GM13977 (cell line): ENCODE measurements at regions not wholly inside any gene's neighbourhood (a gene's known extent, or its start where the extent isn't known, plus 50 kb on each side); places are given as distances from the start of the nearest gene placed in this dataset.

ENCODE experiments used
- DNase-seq: peaks from one replicate; pipeline ENCODE4 v3.0.0; 2012; ENCODE audit warnings: low spot score
- in situ Hi-C: fragments of 300-500 bp; cut with MboI; formaldehyde crosslinking; loops from one replicate; pipeline ENCODE4 v1.12.0; 2022; ENCODE audit warnings: low sequenced_read_pairs, low pct_unique_long_range_greater_than_20kb, mixed read lengths, inconsistent platforms; ENCODE audit not compliant: unreplicated experiment
- TF ChIP-seq, protein P1 (sequence below): IDR thresholded peaks from 2 replicates; pipeline ENCODE4 v1.5.1; 2012; ENCODE audit warnings: mild to moderate bottlenecking, control low read depth; ENCODE audit not compliant: insufficient read depth; ENCODE audit errors: extremely low read depth, missing control alignments

DNA sequence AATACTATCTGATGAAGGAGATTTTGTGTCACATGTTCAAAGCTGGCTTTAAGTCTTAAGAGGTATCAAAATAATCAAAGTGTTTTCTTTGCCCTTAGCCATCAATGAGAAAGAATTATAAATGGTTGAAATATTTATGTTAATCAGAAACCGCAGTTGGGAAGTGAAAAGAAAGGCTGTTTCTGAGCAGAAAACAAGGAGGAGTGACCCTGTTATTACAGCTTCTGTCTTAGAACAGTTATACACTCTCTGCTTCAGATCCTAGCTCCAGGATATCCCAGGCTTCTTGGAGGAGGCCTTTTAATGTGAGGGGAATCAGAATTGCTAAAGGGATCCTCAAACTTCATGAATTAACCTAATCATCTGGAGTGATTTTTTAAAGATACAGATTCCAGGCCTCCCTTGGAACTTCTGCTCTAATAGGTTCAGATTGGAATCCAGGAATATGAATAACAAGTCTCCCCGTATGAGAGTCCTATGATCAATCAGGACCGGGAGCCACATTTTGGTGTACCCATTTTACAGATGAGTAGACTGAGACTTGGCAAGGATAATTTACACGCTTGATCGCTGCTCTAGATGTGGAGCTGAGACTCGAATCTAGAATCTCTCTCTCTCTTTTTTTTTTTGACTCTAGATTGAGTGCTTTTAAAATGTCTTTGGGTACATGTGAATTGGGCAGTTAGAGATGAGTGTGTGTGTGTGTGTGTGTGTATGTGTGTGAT lies 50.8 kb upstream of the JAG1 start:
- TF ChIP-seq, protein P1, sequence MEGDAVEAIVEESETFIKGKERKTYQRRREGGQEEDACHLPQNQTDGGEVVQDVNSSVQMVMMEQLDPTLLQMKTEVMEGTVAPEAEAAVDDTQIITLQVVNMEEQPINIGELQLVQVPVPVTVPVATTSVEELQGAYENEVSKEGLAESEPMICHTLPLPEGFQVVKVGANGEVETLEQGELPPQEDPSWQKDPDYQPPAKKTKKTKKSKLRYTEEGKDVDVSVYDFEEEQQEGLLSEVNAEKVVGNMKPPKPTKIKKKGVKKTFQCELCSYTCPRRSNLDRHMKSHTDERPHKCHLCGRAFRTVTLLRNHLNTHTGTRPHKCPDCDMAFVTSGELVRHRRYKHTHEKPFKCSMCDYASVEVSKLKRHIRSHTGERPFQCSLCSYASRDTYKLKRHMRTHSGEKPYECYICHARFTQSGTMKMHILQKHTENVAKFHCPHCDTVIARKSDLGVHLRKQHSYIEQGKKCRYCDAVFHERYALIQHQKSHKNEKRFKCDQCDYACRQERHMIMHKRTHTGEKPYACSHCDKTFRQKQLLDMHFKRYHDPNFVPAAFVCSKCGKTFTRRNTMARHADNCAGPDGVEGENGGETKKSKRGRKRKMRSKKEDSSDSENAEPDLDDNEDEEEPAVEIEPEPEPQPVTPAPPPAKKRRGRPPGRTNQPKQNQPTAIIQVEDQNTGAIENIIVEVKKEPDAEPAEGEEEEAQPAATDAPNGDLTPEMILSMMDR = no peak
- in situ Hi-C loops = no loop called here

DNA sequence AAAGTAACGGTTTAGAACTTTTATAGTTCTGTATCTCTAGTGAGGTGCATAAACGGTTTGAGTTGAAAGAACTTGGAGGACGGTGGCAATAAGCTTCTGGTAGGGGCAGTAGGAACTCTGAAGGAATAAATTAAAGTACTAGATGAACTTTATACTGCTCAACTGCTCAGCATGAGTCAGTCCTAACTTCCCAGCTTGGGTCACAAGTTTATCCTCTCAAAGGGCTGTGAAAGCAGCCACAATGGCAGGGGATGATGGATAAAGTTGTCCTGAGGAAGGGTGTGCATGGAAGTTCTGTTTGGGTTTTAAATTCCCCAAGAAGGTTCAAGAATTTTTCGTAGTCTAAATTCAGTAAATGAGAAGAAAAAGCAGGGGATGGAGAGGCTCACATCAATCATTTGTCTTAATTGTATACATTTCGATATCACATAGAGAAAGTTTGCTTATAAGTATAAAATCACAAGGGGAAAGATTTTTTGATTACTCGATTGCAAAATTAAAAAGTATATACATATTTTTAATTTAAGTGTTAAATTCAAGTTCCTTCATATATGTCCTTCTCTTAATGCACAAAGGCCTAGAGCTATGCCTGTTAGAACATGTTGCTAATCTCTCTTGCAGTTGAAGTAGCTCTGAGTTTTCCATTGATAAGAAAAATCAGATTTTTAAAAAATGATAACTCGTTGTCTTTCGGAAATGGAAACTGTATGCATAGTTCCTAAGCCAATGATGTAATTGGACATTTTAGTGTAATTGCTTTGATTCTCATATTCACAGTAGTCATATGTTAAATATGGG lies 55.3 kb upstream of the JAG1 start:
- DNase-seq = no peak
- TF ChIP-seq, protein P1 = no peak
- in situ Hi-C loops = no loop called here

More for the DNA sequence above, 50.8 kb upstream of the JAG1 start:
- no peak for DNase-seq

DNA sequence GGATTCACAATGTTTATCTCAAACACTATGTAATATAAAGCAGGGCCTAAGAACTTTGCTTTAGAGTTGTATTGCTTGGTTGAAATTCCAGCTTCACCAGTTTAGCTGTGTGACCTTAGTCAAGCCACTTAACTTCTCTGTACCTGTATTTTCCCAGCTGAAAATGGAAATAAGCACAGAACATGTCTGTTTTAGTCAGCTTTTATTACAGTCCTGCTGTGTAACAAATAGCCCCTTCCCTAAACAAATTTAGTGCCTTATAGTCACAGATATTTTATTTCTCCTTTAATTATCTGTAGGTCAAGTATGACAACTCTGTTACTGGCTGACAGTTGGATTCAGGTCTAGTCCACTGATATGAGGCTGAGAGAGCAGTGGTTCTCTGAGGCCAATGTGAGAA lies 56.0 kb upstream of the JAG1 start:
- no peak for DNase-seq
- TF ChIP-seq, protein P1 = no peak
- in situ Hi-C loops = no loop called here

- no peak for DNase-seq
- in situ Hi-C loops = no loop called here
Measured at GRCh38 chr20:10730629-10731183, 56.9 kb upstream of the JAG1 start.

GRCh38 chr20:10731190-10731965 lies 57.6 kb upstream of the JAG1 start:
- no peak for DNase-seq
- TF ChIP-seq, protein P1 = no peak
- in situ Hi-C loops = no loop called here

More at GRCh38 chr20:10730629-10731183, 56.9 kb upstream of the JAG1 start:
- TF ChIP-seq, protein P1 = no peak

DNA sequence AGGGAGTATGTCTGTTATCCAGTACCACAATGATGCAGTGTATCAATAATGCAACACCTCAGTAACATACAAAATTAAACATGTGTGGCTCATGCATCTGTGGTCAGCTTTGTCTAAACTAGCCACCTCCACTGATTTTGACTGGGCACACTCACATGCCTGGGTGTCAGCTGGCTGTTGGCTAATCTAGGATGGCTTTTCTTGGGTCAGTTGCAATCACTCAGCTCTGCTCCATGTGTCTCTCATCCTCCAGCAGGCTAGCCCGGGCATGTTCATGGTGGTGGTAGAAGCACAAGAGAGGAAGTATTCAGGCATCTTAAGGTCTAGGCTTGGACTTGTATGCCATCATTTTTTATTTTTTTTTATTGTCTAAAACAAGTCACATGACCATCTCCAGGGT lies 59.3 kb upstream of the JAG1 start:
- TF ChIP-seq, protein P1 = no peak
- DNase-seq = no peak
- in situ Hi-C loops = no loop called here
